GM18505 (cell line): ENCODE measurements at regions not wholly inside any gene's neighbourhood (a gene's known extent, or its start where the extent isn't known, plus 50 kb on each side); places are given as distances from the start of the nearest gene placed in this dataset.
"Not testable (repeated sequence)": the region's sequence is repeated elsewhere in the genome, so short reads cannot be mapped to it uniquely, and the experiment has no call there.

Source experiments
- ATAC-seq: cut with Tn5 transposase; IDR thresholded peaks from one replicate; pipeline ENCODE4 v1.9.1; 2021; ENCODE audit not compliant: unreplicated experiment
- POLR2A ChIP-seq: IDR thresholded peaks from 4 replicates; pipeline ENCODE4 v1.6.1; 2011; ENCODE audit warnings: borderline replicate concordance; ENCODE audit not compliant: insufficient read depth, insufficient read length; ENCODE audit errors: extremely low read depth

DNA sequence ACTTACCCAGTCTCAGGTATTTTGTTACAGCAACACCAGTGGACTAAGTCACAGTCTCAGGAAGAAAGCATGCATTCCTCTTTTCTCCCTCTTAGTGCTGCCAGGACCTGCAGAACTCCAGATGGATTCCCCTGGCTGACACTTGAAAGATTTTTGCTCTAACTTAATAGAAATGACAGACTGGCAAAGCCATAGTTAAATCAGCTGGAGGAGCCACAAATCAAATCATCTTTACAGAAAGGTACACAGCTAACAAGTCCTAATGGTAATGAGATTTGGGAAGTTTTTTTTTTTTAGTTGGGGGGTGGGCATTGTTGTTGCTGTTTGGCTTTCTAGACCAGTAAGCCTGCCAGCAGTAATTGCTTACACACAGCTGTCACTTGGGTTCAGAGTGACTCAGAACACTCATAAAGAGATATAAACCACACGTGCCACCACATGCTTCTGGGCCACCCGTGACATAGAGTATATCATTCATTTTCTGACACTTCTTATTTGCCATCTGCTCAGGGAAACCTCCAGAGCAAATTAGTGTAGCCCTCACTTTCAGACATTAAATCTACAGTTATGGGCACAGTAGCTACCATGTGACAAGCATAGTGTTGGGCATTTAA lies 72.4 kb downstream of the FH start:
- TF ChIP-seq POLR2A, result no peak

DNA sequence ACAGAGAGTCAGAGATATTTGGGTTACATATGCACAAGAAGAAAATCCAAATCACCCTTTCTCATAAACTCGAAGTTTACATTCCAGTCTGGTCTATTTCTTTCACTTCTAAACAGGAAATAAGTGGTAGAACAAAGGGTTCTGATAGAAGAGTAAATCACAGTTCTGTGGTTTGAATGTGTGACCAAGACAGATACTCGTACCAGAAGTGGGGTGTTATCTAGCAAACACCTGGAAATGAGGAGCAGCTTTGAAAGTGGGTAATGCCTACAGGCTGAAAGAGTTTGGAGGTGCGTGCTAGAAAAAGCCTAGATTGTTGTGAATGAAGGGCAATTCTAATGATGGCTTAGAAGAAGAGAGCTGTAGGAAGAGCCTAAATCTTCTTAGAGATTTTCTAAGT lies 74.7 kb downstream of the FH start:
- ATAC-seq, result no peak
- TF ChIP-seq POLR2A, result no peak

More for the DNA sequence above, 72.4 kb downstream of the FH start:
- ATAC-seq, result no peak

DNA sequence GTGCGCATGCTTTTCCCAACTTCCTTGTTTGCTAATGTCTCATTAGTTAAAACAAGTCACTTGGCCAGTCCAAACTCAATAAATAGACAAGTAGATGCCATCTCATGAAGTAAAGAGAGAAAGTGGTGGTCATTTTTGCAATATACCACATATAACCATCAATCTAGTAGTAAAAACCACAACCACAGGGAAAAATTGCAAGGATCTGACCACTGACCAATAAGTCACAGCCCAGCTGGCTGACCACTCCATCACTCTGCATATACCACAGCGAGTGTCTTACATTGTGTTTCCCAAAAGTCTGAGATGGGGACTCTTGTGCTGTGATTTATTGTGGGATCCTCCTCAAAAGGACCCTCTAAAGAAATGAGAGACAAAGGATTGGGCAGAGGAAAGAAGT lies 76.0 kb downstream of the FH start:
- no peak for TF ChIP-seq POLR2A
- no peak for ATAC-seq

DNA sequence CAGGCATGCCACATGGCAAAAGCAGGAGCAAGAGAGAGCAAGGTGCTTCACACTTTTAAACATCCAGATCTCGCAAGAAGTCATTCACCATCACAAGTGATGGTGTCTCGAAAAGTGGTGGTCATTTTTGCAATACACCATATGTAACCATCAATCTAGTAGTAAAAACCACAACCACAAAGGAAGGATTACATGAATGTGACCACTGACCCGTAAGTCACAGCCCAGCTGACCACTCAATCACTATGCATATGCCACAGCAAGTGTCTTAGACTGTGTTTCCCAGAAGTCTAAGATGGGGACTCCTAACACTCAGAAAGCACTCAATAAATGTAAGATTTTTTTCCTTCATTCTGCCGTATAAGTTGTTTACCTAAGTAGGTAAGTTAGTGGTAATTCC lies 76.9 kb downstream of the FH start:
- ATAC-seq, result no peak
- no peak for TF ChIP-seq POLR2A

DNA sequence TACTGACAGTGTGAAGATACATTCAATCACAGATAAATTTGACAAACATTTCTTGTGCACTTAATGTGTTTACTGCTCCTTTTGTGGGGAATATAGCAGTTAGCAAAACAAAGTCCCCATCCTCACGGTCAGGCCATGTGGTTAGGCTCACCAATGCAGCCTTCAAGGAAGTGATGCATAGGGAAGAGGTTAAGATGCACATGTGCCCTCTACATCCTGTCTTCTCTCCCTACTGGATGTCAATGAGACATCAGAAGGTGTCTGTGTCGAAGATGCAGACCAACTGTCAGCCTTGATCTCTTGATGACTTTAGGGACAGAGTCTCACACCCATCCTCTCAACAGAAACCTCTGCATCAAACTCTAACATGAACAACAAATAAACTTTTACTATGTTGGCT lies 78.7 kb downstream of the FH start:
- no peak for ATAC-seq
- TF ChIP-seq POLR2A, result no peak

DNA sequence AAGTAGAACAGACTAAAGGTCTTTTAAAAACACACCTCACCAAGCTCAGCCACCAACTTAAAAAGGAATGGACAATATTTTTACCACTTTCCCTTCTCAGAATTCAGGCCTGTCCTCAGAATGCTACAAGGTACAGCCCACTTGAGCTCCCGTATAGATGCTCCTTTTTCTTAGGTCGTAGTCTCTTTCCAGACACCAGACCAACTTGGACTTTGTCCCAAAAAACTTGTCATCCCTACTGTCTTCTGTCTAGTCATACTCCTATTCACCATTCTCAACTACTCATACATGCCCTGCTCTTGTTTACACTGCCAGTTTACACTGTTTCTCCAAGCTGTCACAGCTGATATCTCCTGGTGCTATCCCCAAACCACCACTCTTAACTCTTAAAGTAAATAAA lies 80.9 kb downstream of the FH start:
- not testable (repeated sequence) for ATAC-seq

DNA sequence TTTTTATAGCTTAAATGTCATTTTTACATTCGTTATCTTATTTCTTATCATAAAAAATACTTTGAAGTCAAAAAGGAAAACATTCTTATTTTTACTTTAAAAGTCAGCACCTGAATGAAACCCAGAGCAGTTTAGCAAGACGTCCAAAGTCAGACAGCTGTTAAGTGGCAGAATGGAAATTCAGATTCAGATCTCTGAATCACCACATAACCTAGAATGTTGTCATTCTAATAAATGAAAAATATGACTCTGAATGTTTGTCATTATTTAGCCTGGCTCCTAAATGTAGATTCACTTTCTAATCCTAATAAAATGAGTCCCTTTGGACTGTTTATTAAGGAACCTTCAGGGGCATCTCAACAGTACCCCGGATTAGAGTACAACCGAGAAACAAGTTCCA lies 75.2 kb upstream of the RGS7 start:
- no peak for TF ChIP-seq POLR2A
- no peak for ATAC-seq

DNA sequence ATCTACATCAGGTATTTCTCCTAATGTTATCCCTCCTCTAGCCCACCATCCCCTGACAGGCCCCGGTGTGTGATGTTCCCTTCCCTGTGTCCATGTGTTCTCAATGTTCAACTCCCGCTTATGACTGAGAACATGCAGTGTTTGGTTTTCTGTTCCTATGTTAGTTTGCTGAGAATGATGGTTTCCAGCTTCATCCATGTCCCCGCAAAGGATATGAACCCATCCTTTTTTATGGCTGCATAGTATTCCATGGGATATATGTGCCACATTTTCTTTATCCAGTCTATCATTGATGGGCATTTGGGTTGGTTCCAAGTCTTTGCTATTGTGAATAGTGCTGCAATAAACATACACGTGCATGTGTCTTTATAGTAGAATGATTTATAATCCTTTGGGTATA lies 68.1 kb upstream of the RGS7 start:
- not testable (repeated sequence) for ATAC-seq

- TF ChIP-seq POLR2A, result no peak
- no peak for ATAC-seq
These were observed 67.5 kb upstream of the RGS7 start for GRCh38 chr1:241424480-241424971.

GRCh38 chr1:241423541-241424479 lies 66.8 kb upstream of the RGS7 start:
- ATAC-seq, result peak; percentile 92
- no peak for TF ChIP-seq POLR2A

- no peak for TF ChIP-seq POLR2A
- ATAC-seq, result no peak
These were observed 65.5 kb upstream of the RGS7 start for GRCh38 chr1:241422470-241422869.

- no peak for ATAC-seq
- no peak for TF ChIP-seq POLR2A
These were observed 63.0 kb upstream of the RGS7 start for GRCh38 chr1:241419986-241420385.

GRCh38 chr1:241417258-241417657 lies 60.3 kb upstream of the RGS7 start:
- ATAC-seq, result no peak

DNA sequence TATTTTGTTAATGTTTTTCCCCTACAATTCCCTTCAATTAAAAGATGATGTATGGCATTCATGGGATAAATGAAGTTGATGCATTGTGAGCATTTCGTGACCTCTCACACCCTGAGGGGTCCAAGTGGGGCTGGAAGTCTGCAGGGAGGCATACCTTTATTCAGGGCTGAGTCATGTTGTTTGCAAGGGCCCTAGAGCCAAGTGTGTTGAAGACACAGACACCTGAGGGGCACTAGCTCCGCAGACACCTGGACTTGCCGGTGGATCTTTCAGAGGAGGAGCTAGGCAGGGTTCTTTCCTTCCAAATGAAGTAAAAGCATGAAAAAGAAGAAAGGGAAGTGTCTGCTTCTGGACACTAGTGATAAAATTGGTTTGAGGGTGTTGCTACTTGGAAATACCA lies 57.0 kb upstream of the RGS7 start:
- TF ChIP-seq POLR2A, result no peak
- no peak for ATAC-seq

More at GRCh38 chr1:241417258-241417657, 60.3 kb upstream of the RGS7 start:
- no peak for TF ChIP-seq POLR2A
